ENCODE measurements at regions not wholly inside any gene's neighbourhood (a gene's known extent, or its start where the extent isn't known, plus 50 kb on each side); places are given as distances from the start of the nearest gene placed in this dataset.
"Not testable (repeated sequence)": the region's sequence is repeated elsewhere in the genome, so short reads cannot be mapped to it uniquely, and the experiment has no call there.

GRCh38 chr17:30579610-30580315 lies 102.6 kb downstream of the GOSR1 start:
- DNase-seq: no peak

- not testable (repeated sequence) for DNase-seq
Measured at GRCh38 chr17:30578015-30578717, 101.0 kb downstream of the GOSR1 start.

Data from NCI-H1930 (cell line).